ENCODE measurements at regions not wholly inside any gene's neighbourhood (a gene's known extent, or its start where the extent isn't known, plus 50 kb on each side); places are given as distances from the start of the nearest gene placed in this dataset.

DNA sequence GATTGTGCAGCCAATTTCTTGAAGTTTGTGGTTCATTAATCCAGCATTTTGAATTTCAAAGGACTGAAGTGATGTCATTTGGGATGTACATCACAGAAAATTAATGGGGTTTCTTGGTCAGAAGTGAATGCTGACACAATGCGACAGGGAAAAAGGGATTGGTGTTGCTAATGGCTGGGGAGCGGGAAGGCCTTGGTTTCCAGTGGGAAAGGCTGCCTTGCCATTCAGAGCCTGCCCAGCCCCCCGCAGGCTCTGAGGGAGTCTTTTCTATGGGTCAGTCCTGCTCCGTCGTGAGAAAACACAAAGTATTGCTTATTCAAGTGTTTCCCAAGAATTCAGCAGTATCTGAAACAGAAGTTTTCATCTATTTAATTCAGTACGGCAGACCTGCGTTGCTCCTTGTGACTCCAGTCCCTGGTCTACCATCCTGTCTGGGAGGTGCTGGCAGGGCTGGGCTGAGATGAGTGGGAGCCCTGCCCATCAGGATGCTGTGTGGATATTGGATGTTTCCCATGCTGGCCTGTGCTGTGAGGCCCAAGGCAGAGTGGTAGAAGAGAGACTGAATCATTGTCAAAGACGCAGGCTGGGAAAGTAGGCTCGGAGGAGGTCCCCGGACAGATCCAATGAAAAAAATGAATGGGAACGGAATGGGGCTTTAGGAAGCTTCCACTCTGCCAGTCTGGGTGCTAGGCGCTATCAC lies 111.2 kb upstream of the KLHL25 start:
- peaks cover 3% of the 10 kb centered on the region for H3K27me3 ChIP-seq
- 65 to 68% methylated on average over 5 to 11 of the region's 12 CpGs for WGBS, 2 donors (ENCODE audit: low coverage in 1 of 2)
- H3K9me3 ChIP-seq: no peaks in the 10 kb centered on the region
- H3K4me1 ChIP-seq: no peaks in the 10 kb centered on the region
- no peak overlapping the region for H3K27ac ChIP-seq
- H3K4me3 ChIP-seq: no peak overlapping the region
- H3K36me3 ChIP-seq: no peaks in the 10 kb centered on the region
- TF ChIP-seq POLR2AphosphoS5 (IDR thresholded peaks at IDR 0.05) (no peak), EP300 (IDR thresholded peaks at IDR 0.05) (no peak), POLR2A (IDR thresholded peaks at IDR 0.05) (no peak)
- TF ChIP-seq, protein P1, sequence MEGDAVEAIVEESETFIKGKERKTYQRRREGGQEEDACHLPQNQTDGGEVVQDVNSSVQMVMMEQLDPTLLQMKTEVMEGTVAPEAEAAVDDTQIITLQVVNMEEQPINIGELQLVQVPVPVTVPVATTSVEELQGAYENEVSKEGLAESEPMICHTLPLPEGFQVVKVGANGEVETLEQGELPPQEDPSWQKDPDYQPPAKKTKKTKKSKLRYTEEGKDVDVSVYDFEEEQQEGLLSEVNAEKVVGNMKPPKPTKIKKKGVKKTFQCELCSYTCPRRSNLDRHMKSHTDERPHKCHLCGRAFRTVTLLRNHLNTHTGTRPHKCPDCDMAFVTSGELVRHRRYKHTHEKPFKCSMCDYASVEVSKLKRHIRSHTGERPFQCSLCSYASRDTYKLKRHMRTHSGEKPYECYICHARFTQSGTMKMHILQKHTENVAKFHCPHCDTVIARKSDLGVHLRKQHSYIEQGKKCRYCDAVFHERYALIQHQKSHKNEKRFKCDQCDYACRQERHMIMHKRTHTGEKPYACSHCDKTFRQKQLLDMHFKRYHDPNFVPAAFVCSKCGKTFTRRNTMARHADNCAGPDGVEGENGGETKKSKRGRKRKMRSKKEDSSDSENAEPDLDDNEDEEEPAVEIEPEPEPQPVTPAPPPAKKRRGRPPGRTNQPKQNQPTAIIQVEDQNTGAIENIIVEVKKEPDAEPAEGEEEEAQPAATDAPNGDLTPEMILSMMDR (IDR thresholded peaks at IDR 0.05): no peak
- no peak for ATAC-seq

DNA sequence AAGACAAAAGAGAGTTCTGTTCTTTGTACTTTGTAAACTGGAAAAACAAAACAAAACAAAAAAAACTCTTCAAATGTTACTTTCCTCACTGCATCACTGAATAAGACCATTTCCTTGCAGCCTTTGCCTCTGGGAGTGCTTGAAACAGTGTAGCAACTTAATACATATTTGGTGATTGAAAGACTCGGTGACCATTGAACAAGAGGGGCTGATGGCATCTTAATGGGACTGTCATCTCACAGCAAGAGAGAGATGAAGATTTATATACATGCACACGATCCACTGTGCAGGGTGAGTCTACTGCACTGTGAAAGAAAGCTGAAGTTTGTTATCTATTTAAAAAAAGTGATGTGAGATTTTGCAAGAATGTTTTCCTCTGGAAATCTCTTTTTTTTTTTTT lies 111.9 kb upstream of the KLHL25 start:
- no peak overlapping the region for H3K27ac ChIP-seq
- H3K4me1 ChIP-seq: no peaks in the 10 kb centered on the region
- no peak for ATAC-seq
- 29% methylated on average over 2 of the region's 2 CpGs for WGBS, 2 donors (ENCODE audit: low coverage in 1 of 2)
- H3K4me3 ChIP-seq: no peak overlapping the region
- H3K27me3 ChIP-seq: peaks cover 3% of the 10 kb centered on the region
- H3K36me3 ChIP-seq: no peaks in the 10 kb centered on the region
- TF ChIP-seq EP300 (IDR thresholded peaks at IDR 0.05) (no peak), POLR2A (IDR thresholded peaks at IDR 0.05) (no peak), POLR2AphosphoS5 (IDR thresholded peaks at IDR 0.05) (no peak)
- TF ChIP-seq, protein P1 (IDR thresholded peaks at IDR 0.05): no peak
- H3K9me3 ChIP-seq: no peaks in the 10 kb centered on the region

DNA sequence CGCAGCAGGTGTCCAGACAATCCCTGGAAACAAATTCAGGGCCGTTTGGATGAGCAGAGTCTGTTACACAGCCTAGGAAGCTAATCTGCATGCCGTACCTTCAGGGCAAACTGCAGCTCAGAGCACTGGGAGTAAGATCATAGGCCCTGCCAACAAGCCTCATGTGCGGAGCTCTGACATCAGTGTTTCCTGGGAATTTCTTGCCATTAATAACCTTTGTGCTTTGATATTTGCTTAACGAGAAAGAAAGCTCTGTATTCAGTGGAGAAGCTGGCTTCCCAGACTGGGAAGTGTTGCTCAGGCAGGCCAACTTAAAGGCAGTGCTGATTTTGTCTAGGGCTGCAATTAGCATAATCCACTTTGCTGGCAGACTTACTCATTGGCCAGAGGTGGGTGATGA lies 116.1 kb upstream of the KLHL25 start:
- Histone ChIP-seq H3K36me3 (no peaks in the 10 kb centered on the region), H3K4me1 (no peaks in the 10 kb centered on the region), H3K9me3 (no peaks in the 10 kb centered on the region), H3K27me3 (peaks cover 3% of the 10 kb centered on the region), H3K4me3 (no peak overlapping the region), H3K27ac (no peak overlapping the region)
- no peak for TF ChIP-seq POLR2A (IDR thresholded peaks at IDR 0.05)
- no peak for TF ChIP-seq EP300 (IDR thresholded peaks at IDR 0.05)
- TF ChIP-seq POLR2AphosphoS5 (IDR thresholded peaks at IDR 0.05): no peak
- TF ChIP-seq, protein P1 (IDR thresholded peaks at IDR 0.05): no peak
- no peak for ATAC-seq
- 29 to 40% methylated on average over 1 to 2 of the region's 5 CpGs for WGBS, 2 donors (ENCODE audit: low coverage in 1 of 2)

DNA sequence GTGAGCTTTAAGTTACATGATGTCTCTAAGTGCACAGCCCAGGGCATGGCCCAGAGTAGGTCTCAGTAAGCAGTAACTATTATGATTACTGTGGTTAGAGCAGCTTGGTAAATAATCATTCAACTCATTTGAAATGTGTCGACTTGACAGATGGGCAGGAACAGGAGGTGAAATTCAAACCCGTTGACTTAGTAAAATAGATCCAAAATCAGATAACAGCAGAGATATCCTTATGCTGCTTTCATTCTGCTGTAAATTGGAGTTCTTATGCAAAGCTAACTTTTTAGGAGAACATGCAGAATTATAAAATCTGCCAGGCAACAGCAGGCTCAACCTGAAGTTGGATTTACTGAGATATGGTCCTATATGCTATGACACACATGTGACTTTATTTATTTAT lies 118.7 kb upstream of the KLHL25 start:
- Histone ChIP-seq H3K4me3 (no peak overlapping the region), H3K4me1 (no peaks in the 10 kb centered on the region), H3K36me3 (no peaks in the 10 kb centered on the region), H3K9me3 (peaks cover 0 to 10% (median 0%) of the 10 kb centered on the region in 3 donors), H3K27me3 (peaks cover 8% of the 10 kb centered on the region), H3K27ac (no peak overlapping the region)
- 55 to 57% methylated on average over 2 of the region's 2 CpGs for WGBS, 2 donors (ENCODE audit: low coverage in 1 of 2)
- no peak for ATAC-seq
- TF ChIP-seq POLR2A (IDR thresholded peaks at IDR 0.05): no peak
- TF ChIP-seq POLR2AphosphoS5 (IDR thresholded peaks at IDR 0.05): no peak
- no peak for TF ChIP-seq EP300 (IDR thresholded peaks at IDR 0.05)
- TF ChIP-seq, protein P1 (IDR thresholded peaks at IDR 0.05): no peak

DNA sequence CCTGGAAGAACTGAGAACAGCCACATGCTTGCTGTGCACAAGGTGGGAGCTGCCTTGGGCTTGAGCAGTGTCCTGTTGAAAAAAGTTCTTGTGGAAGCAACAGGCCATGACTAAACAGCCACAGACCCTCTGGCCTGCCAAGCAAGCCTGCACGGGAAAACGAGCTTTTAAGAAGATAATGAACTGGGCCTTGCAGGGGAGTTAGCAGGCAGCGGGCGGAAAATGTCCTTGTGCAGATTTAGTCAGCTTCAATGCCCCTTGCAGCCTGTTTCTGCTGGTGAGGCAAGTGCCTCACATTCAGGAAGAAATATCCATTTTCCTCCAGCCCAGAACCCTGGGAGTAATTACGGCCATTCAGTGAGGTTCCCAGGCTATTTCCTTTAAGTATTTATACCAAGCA lies 126.2 kb upstream of the KLHL25 start:
- no peaks in the 10 kb centered on the region for H3K36me3 ChIP-seq
- H3K27me3 ChIP-seq: peaks cover 17% of the 10 kb centered on the region
- no peaks in the 10 kb centered on the region for H3K4me1 ChIP-seq
- 64% methylated on average over 3 of the region's 5 CpGs; no CpG with 5 or more reads in 1 of the 2 donors for WGBS, 2 donors (ENCODE audit: low coverage in 1 of 2)
- H3K27ac ChIP-seq: no peak overlapping the region
- H3K4me3 ChIP-seq: no peak overlapping the region
- peaks cover 0 to 10% (median 0%) of the 10 kb centered on the region in 3 donors for H3K9me3 ChIP-seq
- TF ChIP-seq POLR2AphosphoS5 (IDR thresholded peaks at IDR 0.05) (no peak), EP300 (IDR thresholded peaks at IDR 0.05) (no peak), POLR2A (IDR thresholded peaks at IDR 0.05) (no peak)
- TF ChIP-seq, protein P1 (IDR thresholded peaks at IDR 0.05): no peak
- ATAC-seq: no peak
